HepG2 (cell line): ENCODE measurements at regions not wholly inside any gene's neighbourhood (a gene's known extent, or its start where the extent isn't known, plus 50 kb on each side); places are given as distances from the start of the nearest gene placed in this dataset.

Experiments used
- ATAC-seq: fragments of 200-7000 bp; cut with Tn5 transposase; 3 replicates; pipeline ENCODE4 v1.9.1; 2020; ENCODE audit warnings: mild to moderate bottlenecking, moderate library complexity
- BruUV-seq: library from RNA; stranded (reverse); fragments of 400-500 nt; replicated peaks from 2 replicates; lab custom pipeline; 2021; lab: Mats Ljungman, UMichigan
- CTCF ChIA-PET: fragments of 300-600 bp; formaldehyde crosslinking; extraction: SDS; loops from one replicate; lab custom pipeline; 2021; ENCODE audit warnings: low total read pairs, inconsistent platforms, low intra/inter-chr PET ratio; lab: Yijun Ruan, JAX
- POLR2A ChIA-PET: fragments of 350-600 bp; sonication (Branson Sonifier 250); formaldehyde crosslinking; loops from one replicate; lab custom pipeline; 2020; ENCODE audit warnings: antibody characterized with exemption, inconsistent platforms; lab: Yijun Ruan, JAX
- DNase-seq: peaks from one replicate; pipeline ENCODE4 v3.0.0-alpha.2; 2015; ENCODE audit warnings: low spot score
- FAIRE-seq: peaks from 3 replicates; lab custom pipeline; 2011; peaks lifted over from hg19 to GRCh38; lab: Jason Lieb, UNC
- H2AFZ ChIP-seq: one replicate; pipeline ENCODE4 v1.6.1; 2011; ENCODE audit warnings: low read length, inconsistent platforms
- H3K27ac ChIP-seq: fragments of 300-600 bp; 3 replicates; pipeline ENCODE4 v1.8.0; 2011; ENCODE audit warnings: mixed run types, mild to moderate bottlenecking, mixed read lengths, low read length, inconsistent platforms; ENCODE audit not compliant: insufficient read depth; ENCODE audit errors: extremely low read length
- H3K27me3 ChIP-seq, 2 experiments: fragments of 200-600 bp in 1 of 2; 2 replicates in 1 of 2; 3 replicates in 1 of 2; pipeline versions ENCODE4 v1.6.0 to v1.8.0; 2011; ENCODE audit warnings: low read length in 2 of 2, mild to moderate bottlenecking in 2 of 2, moderate library complexity in 2 of 2, inconsistent platforms in 1 of 2; ENCODE audit not compliant: insufficient read depth in 2 of 2, control insufficient read depth in 1 of 2
- H3K36me3 ChIP-seq, 2 experiments: fragments of 200-600 bp in 1 of 2; replicated peaks in 1 of 2; 2 replicates in 1 of 2; 3 replicates in 1 of 2; pipeline versions ENCODE4 v1.5.1 to v1.8.0; 2011; ENCODE audit warnings: low read length in 2 of 2, inconsistent platforms in 1 of 2; ENCODE audit not compliant: insufficient read depth in 2 of 2, control insufficient read depth in 1 of 2
- H3K4me1 ChIP-seq: 2 replicates; pipeline ENCODE4 v1.5.1; 2012; ENCODE audit warnings: low read length, inconsistent platforms; ENCODE audit not compliant: insufficient read depth
- H3K4me2 ChIP-seq: 2 replicates; pipeline ENCODE4 v1.6.0; 2011; ENCODE audit warnings: low read depth, low read length, inconsistent platforms
- H3K4me3 ChIP-seq, 3 experiments: fragments of 200-600 bp in 1 of 3; sonication (generic), shearing (Covaris generic) in 1 of 3; replicated peaks in 1 of 3; 2 replicates each; pipeline ENCODE4 v1.5.1; 2011 to 2016; ENCODE audit warnings: low read length in 3 of 3, inconsistent platforms in 2 of 3, low read depth in 2 of 3, mild to moderate bottlenecking in 2 of 3, control low read depth in 1 of 3, mixed read lengths in 1 of 3; ENCODE audit not compliant: insufficient read depth in 1 of 3
- H3K79me2 ChIP-seq: one replicate; pipeline ENCODE4 v1.6.1; 2011; ENCODE audit warnings: low read length, inconsistent platforms; ENCODE audit not compliant: insufficient read depth
- H3K9ac ChIP-seq: 2 replicates; pipeline ENCODE4 v1.6.0; 2011; ENCODE audit warnings: mild to moderate bottlenecking, low read depth, low read length, inconsistent platforms; ENCODE audit not compliant: insufficient read depth
- H3K9me3 ChIP-seq: 2 replicates; pipeline ENCODE4 v1.5.1; 2012; ENCODE audit warnings: mild to moderate bottlenecking, low read length
- H4K20me1 ChIP-seq: 2 replicates; pipeline ENCODE4 v1.6.0; 2011; ENCODE audit warnings: inconsistent platforms, mild to moderate bottlenecking, low read length, moderate library complexity; ENCODE audit not compliant: insufficient read depth
- CBFB ChIP-seq: sonication (generic); formaldehyde crosslinking; IDR thresholded peaks from 2 replicates; pipeline ENCODE4 v1.4.0; 2020; ENCODE audit warnings: missing genetic modification reagents
- MIXL1 ChIP-seq: IDR thresholded peaks from 2 replicates; pipeline ENCODE4 v1.6.1; 2016
- MYC ChIP-seq: sonication (generic); formaldehyde crosslinking; IDR thresholded peaks from 2 replicates; pipeline ENCODE4 v1.9.0; 2021; ENCODE audit warnings: missing genetic modification reagents, borderline replicate concordance
- NFYB ChIP-seq: sonication (generic); formaldehyde crosslinking; IDR thresholded peaks from 2 replicates; pipeline ENCODE4 v1.4.0; 2020; ENCODE audit warnings: missing genetic modification reagents
- NONO ChIP-seq, 2 experiments: fragments of 450-650 bp in 1 of 2; sonication (generic) in 1 of 2; formaldehyde crosslinking in 1 of 2; IDR thresholded peaks in 1 of 2; conservative IDR thresholded peaks in 1 of 2; 2 replicates each; pipeline versions ENCODE4 v1.6.1 to v1.8.0; 2017 to 2022; ENCODE audit warnings: mild to moderate bottlenecking in 1 of 2, missing genetic modification reagents in 1 of 2, moderate library complexity in 1 of 2
- RCOR2 ChIP-seq: IDR thresholded peaks from 2 replicates; pipeline ENCODE4 v1.6.1; 2016; ENCODE audit warnings: missing biosample characterization, missing genetic modification reagents
- SMYD3 ChIP-seq: sonication (generic); formaldehyde crosslinking; IDR thresholded peaks from 2 replicates; pipeline ENCODE4 v1.8.1; 2023; ENCODE audit warnings: mild to moderate bottlenecking, missing genetic modification reagents
- U2AF1 ChIP-seq: fragments of 200-400 bp; formaldehyde crosslinking; optimal IDR thresholded peaks from 2 replicates; pipeline ENCODE3; 2017; ENCODE audit warnings: mild to moderate bottlenecking, low read depth, low read length
- ZNF512B ChIP-seq: sonication (generic); formaldehyde crosslinking; IDR thresholded peaks from 2 replicates; pipeline ENCODE4 v1.5.1; 2020; ENCODE audit warnings: missing genetic modification reagents, mild to moderate bottlenecking, borderline replicate concordance
- ZNF589 ChIP-seq: sonication (generic); formaldehyde crosslinking; conservative IDR thresholded peaks from 2 replicates; pipeline ENCODE4 v1.8.0; 2022; ENCODE audit warnings: mild to moderate bottlenecking, moderate library complexity, missing genetic modification reagents
- ZNF749 ChIP-seq: sonication (generic); formaldehyde crosslinking; IDR thresholded peaks from 2 replicates; pipeline ENCODE4 v1.8.0; 2022; ENCODE audit warnings: mild to moderate bottlenecking, missing genetic modification reagents, moderate library complexity, borderline replicate concordance
- ZNF772 ChIP-seq: sonication (generic); formaldehyde crosslinking; IDR thresholded peaks from 2 replicates; pipeline ENCODE4 v1.5.0; 2020; ENCODE audit warnings: mild to moderate bottlenecking, missing genetic modification reagents
- WGBS: methylation state at CpG from one replicate; pipeline ENCODE4 v1.1.6; 2017; ENCODE audit warnings: low lambda C conversion rate; 5-methylcytosine and 5-hydroxymethylcytosine counted together
- in situ Hi-C: cut with HindIII; loops from 2 replicates; pipeline ENCODE4 v1.10.0; 2017; ENCODE audit warnings: low pct_unique_long_range_greater_than_20kb; ENCODE audit not compliant: extremely low pct_ligation_motif_present
- intact Hi-C: fragments of 100-400 bp; cut with micrococcal nuclease; formaldehyde crosslinking; loops from one replicate; pipeline ENCODE4 v1.10.0; 2022; ENCODE audit not compliant: unreplicated experiment
- TF ChIP-seq, protein P1 (sequence below): sonication (generic); formaldehyde crosslinking; IDR thresholded peaks from 2 replicates; pipeline ENCODE4 v1.5.0; 2020; ENCODE audit warnings: mild to moderate bottlenecking, missing genetic modification reagents
- TF ChIP-seq, protein P2 (sequence below): sonication (generic); formaldehyde crosslinking; IDR thresholded peaks from 2 replicates; pipeline ENCODE4 v1.5.0; 2020; ENCODE audit warnings: missing genetic modification reagents
- TF ChIP-seq, protein P3 (sequence below): sonication (generic); formaldehyde crosslinking; IDR thresholded peaks from 2 replicates; pipeline ENCODE4 v1.4.0; 2020; ENCODE audit warnings: missing genetic modification reagents, borderline replicate concordance

GRCh38 chr2:35830833-35831232, 524.7 kb upstream of the CRIM1 start (continued):
- TF ChIP-seq, protein P1, sequence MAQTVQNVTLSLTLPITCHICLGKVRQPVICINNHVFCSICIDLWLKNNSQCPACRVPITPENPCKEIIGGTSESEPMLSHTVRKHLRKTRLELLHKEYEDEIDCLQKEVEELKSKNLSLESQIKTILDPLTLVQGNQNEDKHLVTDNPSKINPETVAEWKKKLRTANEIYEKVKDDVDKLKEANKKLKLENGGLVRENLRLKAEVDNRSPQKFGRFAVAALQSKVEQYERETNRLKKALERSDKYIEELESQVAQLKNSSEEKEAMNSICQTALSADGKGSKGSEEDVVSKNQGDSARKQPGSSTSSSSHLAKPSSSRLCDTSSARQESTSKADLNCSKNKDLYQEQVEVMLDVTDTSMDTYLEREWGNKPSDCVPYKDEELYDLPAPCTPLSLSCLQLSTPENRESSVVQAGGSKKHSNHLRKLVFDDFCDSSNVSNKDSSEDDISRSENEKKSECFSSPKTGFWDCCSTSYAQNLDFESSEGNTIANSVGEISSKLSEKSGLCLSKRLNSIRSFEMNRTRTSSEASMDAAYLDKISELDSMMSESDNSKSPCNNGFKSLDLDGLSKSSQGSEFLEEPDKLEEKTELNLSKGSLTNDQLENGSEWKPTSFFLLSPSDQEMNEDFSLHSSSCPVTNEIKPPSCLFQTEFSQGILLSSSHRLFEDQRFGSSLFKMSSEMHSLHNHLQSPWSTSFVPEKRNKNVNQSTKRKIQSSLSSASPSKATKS (CRISPR knock-in tag): no peak

DNA sequence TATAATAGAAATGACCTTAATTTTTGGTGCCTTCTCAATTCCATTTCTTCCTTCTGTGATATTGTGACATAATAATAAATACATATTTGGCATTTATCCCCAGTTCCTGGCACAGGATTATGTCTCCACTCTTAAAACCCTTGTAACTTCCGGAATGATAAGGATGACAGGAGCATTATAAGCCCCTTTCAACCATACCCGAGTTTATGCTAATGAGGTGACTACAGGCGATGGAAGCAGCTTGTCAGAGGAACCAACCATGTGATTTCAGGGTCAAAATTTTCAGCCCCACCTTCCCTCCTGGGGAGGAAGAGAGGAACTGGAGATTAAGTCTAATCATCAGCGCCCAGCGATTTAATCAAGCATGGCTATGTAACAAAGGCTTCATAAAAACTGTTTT, 528.5 kb upstream of the CRIM1 start:
- CTCF ChIA-PET: no interaction called here
- H3K4me1 ChIP-seq: no peaks in the 10 kb centered on the region
- BruUV-seq: no TSS peak
- H3K27me3 ChIP-seq: no peaks in the 10 kb centered on the region
- no peaks in the 10 kb centered on the region for H3K36me3 ChIP-seq
- no peak overlapping the region for H3K9ac ChIP-seq
- H2AFZ ChIP-seq: no peak overlapping the region
- no peaks in the 10 kb centered on the region for H3K9me3 ChIP-seq
- ATAC-seq: no peak
- FAIRE-seq: no peak
- H3K79me2 ChIP-seq: no peaks in the 10 kb centered on the region
- no peak overlapping the region for H3K4me2 ChIP-seq
- no peaks in the 10 kb centered on the region for H4K20me1 ChIP-seq
- POLR2A ChIA-PET: no interaction called here
- DNase-seq: no peak
- no peak overlapping the region for H3K4me3 ChIP-seq
- intact Hi-C loops (no loop called here), in situ Hi-C loops (no loop called here)
- 30% methylated on average over 5 of the region's 5 CpGs for WGBS
- H3K27ac ChIP-seq: no peak overlapping the region
- TF ChIP-seq U2AF1 (no peak), NONO (IDR thresholded peaks at IDR 0.05) (no peak), NONO (CRISPR knock-in tag; conservative IDR thresholded peaks at IDR 0.05) (no peak), NFYB (no peak), SMYD3 (CRISPR knock-in tag) (no peak), ZNF512B (no peak), ZNF772 (CRISPR knock-in tag) (no peak), RCOR2 (no peak), ZNF749 (CRISPR knock-in tag) (no peak), MIXL1 (no peak), CBFB (CRISPR knock-in tag) (no peak), ZNF589 (no peak), MYC (CRISPR knock-in tag) (no peak)
- TF ChIP-seq, protein P2, sequence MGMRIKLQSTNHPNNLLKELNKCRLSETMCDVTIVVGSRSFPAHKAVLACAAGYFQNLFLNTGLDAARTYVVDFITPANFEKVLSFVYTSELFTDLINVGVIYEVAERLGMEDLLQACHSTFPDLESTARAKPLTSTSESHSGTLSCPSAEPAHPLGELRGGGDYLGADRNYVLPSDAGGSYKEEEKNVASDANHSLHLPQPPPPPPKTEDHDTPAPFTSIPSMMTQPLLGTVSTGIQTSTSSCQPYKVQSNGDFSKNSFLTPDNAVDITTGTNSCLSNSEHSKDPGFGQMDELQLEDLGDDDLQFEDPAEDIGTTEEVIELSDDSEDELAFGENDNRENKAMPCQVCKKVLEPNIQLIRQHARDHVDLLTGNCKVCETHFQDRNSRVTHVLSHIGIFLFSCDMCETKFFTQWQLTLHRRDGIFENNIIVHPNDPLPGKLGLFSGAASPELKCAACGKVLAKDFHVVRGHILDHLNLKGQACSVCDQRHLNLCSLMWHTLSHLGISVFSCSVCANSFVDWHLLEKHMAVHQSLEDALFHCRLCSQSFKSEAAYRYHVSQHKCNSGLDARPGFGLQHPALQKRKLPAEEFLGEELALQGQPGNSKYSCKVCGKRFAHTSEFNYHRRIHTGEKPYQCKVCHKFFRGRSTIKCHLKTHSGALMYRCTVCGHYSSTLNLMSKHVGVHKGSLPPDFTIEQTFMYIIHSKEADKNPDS (CRISPR knock-in tag): no peak
- TF ChIP-seq, protein P3, sequence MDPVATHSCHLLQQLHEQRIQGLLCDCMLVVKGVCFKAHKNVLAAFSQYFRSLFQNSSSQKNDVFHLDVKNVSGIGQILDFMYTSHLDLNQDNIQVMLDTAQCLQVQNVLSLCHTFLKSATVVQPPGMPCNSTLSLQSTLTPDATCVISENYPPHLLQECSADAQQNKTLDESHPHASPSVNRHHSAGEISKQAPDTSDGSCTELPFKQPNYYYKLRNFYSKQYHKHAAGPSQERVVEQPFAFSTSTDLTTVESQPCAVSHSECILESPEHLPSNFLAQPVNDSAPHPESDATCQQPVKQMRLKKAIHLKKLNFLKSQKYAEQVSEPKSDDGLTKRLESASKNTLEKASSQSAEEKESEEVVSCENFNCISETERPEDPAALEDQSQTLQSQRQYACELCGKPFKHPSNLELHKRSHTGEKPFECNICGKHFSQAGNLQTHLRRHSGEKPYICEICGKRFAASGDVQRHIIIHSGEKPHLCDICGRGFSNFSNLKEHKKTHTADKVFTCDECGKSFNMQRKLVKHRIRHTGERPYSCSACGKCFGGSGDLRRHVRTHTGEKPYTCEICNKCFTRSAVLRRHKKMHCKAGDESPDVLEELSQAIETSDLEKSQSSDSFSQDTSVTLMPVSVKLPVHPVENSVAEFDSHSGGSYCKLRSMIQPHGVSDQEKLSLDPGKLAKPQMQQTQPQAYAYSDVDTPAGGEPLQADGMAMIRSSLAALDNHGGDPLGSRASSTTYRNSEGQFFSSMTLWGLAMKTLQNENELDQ (CRISPR knock-in tag): no peak
